Fibroblast of skin of right biceps (primary cell): ENCODE measurements at regions not wholly inside any gene's neighbourhood (a gene's known extent, or its start where the extent isn't known, plus 50 kb on each side); places are given as distances from the start of the nearest gene placed in this dataset.

Experiments used
- DNase-seq: peaks from one replicate; pipeline ENCODE4 v3.0.0-alpha.2; 2013

- DNase-seq, result no peak
Observed at GRCh38 chr5:73256012-73256411, 83.0 kb downstream of the TMEM174 start.

GRCh38 chr5:73254642-73255041, 81.6 kb downstream of the TMEM174 start:
- DNase-seq, result no peak

- no peak for DNase-seq
Observed at GRCh38 chr5:73253047-73253660, 80.2 kb downstream of the TMEM174 start.

GRCh38 chr5:73250645-73251044, 77.7 kb downstream of the TMEM174 start:
- DNase-seq, result no peak

GRCh38 chr5:73242735-73243134, 69.7 kb downstream of the TMEM174 start:
- no peak for DNase-seq

- DNase-seq, result no peak
Observed at GRCh38 chr5:73238873-73239272, 65.9 kb downstream of the TMEM174 start.

GRCh38 chr5:73236541-73237128, 63.6 kb downstream of the TMEM174 start:
- DNase-seq, result no peak

- no peak for DNase-seq
Observed at GRCh38 chr5:73234204-73234555, 61.2 kb downstream of the TMEM174 start.

- DNase-seq, result no peak
Observed at GRCh38 chr5:73233461-73234203, 60.6 kb downstream of the TMEM174 start.

- DNase-seq, result no peak
Observed at GRCh38 chr5:73233053-73233460, 60.1 kb downstream of the TMEM174 start.

GRCh38 chr5:73232266-73233041, 59.5 kb downstream of the TMEM174 start:
- DNase-seq, result peak; percentile 55

- DNase-seq, result no peak
Observed at GRCh38 chr5:73231246-73231778, 58.3 kb downstream of the TMEM174 start.

- no peak for DNase-seq
Observed at GRCh38 chr5:73230264-73231245, 57.6 kb downstream of the TMEM174 start.

GRCh38 chr5:73229271-73229670, 56.3 kb downstream of the TMEM174 start:
- peak; percentile 88 for DNase-seq

GRCh38 chr5:73228052-73228451, 55.1 kb downstream of the TMEM174 start:
- no peak for DNase-seq
